HuH-7 (cell line): ENCODE measurements at regions not wholly inside any gene's neighbourhood (a gene's known extent, or its start where the extent isn't known, plus 50 kb on each side); places are given as distances from the start of the nearest gene placed in this dataset.

Experiments used
- DNase-seq: peaks from one replicate; pipeline ENCODE4 v3.0.0; 2011; ENCODE audit warnings: low spot score

DNA sequence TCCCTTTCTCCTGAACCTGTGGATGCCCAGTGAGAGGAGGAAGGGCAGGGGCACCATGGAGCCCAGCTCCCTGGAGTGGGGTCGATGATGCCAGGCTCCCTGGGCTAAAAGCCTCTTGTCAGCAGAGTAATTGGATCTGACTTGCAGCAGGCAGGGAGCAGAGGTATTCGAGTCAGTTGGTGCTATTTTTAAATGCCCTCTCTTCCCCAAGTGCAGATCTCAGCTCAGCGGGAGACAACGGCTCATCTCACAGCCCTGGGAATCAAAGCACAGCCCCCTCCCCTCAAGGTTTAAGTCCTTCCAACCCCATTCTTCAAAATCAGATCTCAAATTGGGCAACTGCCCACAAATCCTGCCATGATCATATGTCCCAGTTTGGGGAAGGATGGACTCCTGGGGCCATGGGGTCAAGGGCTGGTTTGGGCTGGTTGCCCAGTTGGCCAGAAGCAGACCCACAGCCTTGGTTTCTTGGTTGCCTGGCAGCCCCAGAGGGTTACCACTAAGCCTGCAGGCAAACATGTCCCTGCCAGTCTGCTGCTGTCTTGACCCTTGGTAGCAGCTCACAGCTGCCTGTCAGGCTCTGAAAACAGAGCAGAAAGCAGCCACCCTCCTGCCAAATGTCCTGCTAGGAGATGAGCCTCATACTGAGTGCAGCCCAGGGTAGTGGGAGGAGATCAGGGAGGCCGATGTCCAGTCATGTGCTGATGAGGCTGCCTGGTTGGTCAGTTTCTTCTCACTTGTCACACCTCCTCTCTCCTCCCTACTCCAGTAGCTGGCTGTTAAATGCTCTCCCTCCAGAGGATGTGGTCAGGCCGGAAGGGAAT, 244.9 kb downstream of the LOXHD1 start:
- DNase-seq, result no peak

- DNase-seq, result no peak
Observed at GRCh38 chr18:46412916-46413315, 244.1 kb downstream of the LOXHD1 start.

GRCh38 chr18:46413684-46414083, 243.3 kb downstream of the LOXHD1 start:
- no peak for DNase-seq

- DNase-seq, result no peak
Observed at GRCh38 chr18:46414863-46415262, 242.2 kb downstream of the LOXHD1 start.

- DNase-seq, result no peak
Observed at GRCh38 chr18:46415532-46416252, 241.3 kb downstream of the LOXHD1 start.

- no peak for DNase-seq
Observed at GRCh38 chr18:46416706-46417638, 240.0 kb downstream of the LOXHD1 start.

- DNase-seq, result no peak
Observed at GRCh38 chr18:46418663-46419260, 238.3 kb downstream of the LOXHD1 start.

- no peak for DNase-seq
Observed at GRCh38 chr18:46419391-46420141, 237.5 kb downstream of the LOXHD1 start.

DNA sequence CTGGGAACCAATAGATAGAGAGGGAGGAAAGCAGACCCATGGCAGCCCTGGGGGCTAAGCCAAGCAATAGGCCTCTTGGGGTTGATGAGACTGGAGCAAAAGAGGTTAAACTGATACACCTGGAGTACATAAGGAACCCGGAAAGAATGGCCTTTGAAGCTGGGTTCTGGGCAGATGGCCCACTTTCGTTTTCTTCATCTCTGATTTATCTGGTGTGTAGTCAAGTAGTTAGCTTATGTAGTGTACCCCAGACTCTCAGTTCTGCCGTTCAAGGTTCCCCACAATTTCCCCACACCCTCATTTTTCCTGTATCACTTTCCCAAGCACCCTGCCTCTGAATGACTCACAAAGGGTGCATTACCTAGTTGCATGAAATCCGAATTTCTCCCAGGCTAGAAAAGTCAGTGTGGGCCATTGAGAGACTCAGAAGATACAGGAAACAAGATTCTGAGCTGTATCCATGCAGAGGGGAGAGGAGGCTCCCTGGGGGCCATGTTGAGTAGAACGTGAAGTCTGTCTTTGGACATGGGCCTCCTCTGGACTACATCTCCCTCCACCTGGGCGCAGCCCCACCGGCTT, 235.0 kb downstream of the LOXHD1 start:
- no peak for DNase-seq

DNA sequence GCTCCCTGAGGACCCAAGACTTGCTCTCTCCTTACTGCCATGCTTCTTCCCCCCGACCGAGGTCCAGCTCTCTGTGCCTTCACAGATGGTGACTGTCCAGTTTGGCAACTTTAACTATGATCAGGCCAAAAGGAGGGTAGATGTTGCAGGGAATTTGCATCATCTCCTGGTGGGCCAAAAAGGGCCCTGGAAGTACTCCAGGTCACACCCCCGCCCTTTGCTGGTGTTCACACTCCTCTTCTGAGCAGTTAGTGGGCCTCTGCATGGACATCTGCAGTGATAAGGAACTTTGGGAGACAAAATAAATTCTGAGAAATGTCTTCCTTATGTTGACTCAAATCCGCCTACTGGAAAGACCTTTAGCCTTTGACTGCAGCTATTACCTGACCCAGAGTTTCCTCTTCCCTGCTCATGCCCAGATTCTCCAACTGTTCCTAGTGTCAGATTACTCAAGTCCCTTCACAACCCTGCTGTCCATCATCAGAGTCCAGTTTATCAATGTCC, 234.4 kb downstream of the LOXHD1 start:
- DNase-seq, result no peak

- DNase-seq, result no peak
Observed at GRCh38 chr18:46423226-46423805, 233.7 kb downstream of the LOXHD1 start.

DNA sequence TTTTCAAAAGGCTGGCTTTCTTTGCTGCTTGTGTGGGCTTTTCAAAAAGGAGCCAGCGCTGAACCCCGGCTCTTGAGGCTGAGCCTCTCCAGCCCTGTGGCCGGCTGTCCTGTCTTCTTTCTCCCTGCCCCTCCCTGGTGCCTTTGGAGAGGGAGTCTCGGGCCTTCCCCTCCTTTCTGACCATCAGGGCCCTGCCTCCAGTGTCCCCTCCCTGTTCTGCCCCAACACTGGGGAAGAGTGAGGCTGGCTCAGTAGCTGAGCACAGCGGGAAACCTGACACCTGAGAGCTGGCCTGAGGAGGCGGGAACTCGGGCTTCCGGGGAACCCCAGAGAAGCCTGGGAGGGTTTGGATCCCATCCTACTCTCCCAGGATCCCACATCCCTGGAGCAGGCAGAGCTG, 232.1 kb downstream of the LOXHD1 start:
- no peak for DNase-seq

- no peak for DNase-seq
Observed at GRCh38 chr18:46425511-46425910, 231.5 kb downstream of the LOXHD1 start.

GRCh38 chr18:46426021-46426678, 230.9 kb downstream of the LOXHD1 start:
- no peak for DNase-seq

DNA sequence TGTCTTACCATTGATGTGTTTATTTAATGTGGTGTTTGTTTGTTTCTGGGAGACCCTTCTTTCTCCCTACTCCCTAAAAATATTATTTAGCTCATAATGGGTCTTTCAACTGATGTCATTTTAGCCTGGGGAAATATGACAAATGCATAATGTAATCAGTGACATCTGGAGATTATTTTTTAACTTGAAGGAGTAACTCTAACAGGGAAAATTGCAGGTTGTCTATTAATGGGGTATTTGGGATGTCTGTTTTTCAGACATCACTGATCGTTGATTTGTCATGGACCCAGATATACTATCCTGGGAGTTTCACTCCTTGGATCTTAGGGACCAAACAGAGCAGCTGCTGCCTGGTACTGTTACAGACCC, 230.4 kb downstream of the LOXHD1 start:
- DNase-seq, result no peak
